ENCODE measurements at regions not wholly inside any gene's neighbourhood (a gene's known extent, or its start where the extent isn't known, plus 50 kb on each side); places are given as distances from the start of the nearest gene placed in this dataset.

DNA sequence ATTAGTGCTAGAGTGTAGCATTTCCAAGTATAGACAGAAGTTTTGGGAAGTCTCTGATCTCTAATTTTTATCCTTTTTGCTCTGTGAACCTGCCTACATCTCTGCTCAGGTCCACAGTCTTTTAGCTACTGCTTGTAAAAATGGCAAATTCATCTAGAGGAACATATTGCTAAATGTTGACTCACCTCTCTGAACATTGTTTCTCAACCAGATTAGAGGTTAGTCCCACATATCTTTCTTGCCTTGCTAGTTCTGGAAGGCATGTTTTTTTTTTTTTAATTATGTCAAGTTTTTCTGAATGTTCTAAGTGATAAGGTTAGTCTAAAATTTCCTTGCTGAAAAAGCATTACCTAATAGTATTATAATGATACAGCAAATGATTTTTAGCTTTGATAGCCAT, 2889.6 kb upstream of the PCDH20 start:
- intact Hi-C loops (cut with micrococcal nuclease), result no loop called here
- DNase-seq (ENCODE audit: low read depth, low spot score) (no peak), ATAC-seq (no peak)
- no peak overlapping the region for H3K27ac ChIP-seq (ENCODE audit: low read depth, low read length)
- H2AFZ ChIP-seq (ENCODE audit: low read depth, low read length, poor library complexity, severe bottlenecking), result no peak overlapping the region
- H3K9me2 ChIP-seq (ENCODE audit: insufficient read depth), result no peaks in the 10 kb centered on the region
- RAD21 ChIA-PET (ENCODE audit: low non-redundant PET in 1 of 2, low total read pairs in 2 of 2, uncharacterized antibody in 2 of 2, unreplicated experiment in 2 of 2), result no interaction called here
- TF ChIP-seq EZH2 (IDR thresholded peaks at IDR 0.05), result no peak
- no peak for TF ChIP-seq SP1 (IDR thresholded peaks at IDR 0.05; ENCODE audit: low read depth)
- TF ChIP-seq JUND (IDR thresholded peaks at IDR 0.05), result no peak
- no peak for TF ChIP-seq ELF1 (IDR thresholded peaks at IDR 0.05; ENCODE audit: borderline replicate concordance, low read depth)
- no peak for TF ChIP-seq ZBTB33 (IDR thresholded peaks at IDR 0.05; ENCODE audit: extremely low read depth, insufficient replicate concordance, low read length)
- TF ChIP-seq, protein P1, sequence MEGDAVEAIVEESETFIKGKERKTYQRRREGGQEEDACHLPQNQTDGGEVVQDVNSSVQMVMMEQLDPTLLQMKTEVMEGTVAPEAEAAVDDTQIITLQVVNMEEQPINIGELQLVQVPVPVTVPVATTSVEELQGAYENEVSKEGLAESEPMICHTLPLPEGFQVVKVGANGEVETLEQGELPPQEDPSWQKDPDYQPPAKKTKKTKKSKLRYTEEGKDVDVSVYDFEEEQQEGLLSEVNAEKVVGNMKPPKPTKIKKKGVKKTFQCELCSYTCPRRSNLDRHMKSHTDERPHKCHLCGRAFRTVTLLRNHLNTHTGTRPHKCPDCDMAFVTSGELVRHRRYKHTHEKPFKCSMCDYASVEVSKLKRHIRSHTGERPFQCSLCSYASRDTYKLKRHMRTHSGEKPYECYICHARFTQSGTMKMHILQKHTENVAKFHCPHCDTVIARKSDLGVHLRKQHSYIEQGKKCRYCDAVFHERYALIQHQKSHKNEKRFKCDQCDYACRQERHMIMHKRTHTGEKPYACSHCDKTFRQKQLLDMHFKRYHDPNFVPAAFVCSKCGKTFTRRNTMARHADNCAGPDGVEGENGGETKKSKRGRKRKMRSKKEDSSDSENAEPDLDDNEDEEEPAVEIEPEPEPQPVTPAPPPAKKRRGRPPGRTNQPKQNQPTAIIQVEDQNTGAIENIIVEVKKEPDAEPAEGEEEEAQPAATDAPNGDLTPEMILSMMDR (IDR thresholded peaks at IDR 0.05 in 2 of 3, conservative IDR thresholded peaks at IDR 0.05 in 1 of 3; ENCODE audit: borderline replicate concordance in 1 of 3, insufficient read depth in 1 of 3, low read depth in 2 of 3, low read length in 2 of 3), result no peak
- TF ChIP-seq SIN3A (IDR thresholded peaks at IDR 0.05; ENCODE audit: low read depth), result no peak
- TF ChIP-seq REST (IDR thresholded peaks at IDR 0.05; ENCODE audit: low read depth), result no peak
- TF ChIP-seq, protein P2, sequence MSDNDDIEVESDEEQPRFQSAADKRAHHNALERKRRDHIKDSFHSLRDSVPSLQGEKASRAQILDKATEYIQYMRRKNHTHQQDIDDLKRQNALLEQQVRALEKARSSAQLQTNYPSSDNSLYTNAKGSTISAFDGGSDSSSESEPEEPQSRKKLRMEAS (IDR thresholded peaks at IDR 0.05), result no peak
- TF ChIP-seq, protein P3, sequence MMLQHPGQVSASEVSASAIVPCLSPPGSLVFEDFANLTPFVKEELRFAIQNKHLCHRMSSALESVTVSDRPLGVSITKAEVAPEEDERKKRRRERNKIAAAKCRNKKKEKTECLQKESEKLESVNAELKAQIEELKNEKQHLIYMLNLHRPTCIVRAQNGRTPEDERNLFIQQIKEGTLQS (IDR thresholded peaks at IDR 0.05), result no peak
- no peak for TF ChIP-seq POLR2AphosphoS5 (IDR thresholded peaks at IDR 0.05; ENCODE audit: low read depth, low read length)
- TF ChIP-seq EGR1 (IDR thresholded peaks at IDR 0.05; ENCODE audit: low read depth), result no peak
- no peaks in the 10 kb centered on the region for H3K36me3 ChIP-seq (ENCODE audit: control insufficient read depth in 1 of 2, insufficient read depth in 2 of 2, low read length in 2 of 2)
- CTCF ChIA-PET, result no interaction called here
- H3K4me1 ChIP-seq (ENCODE audit: control insufficient read depth in 1 of 2, insufficient read depth in 2 of 2, low read length in 2 of 2), result no peaks in the 10 kb centered on the region
- no TSS peak for BruUV-seq (replicated peaks)
- H3K79me2 ChIP-seq (ENCODE audit: insufficient read depth, low read length), result no peaks in the 10 kb centered on the region
- no peaks in the 10 kb centered on the region for H4K20me1 ChIP-seq (ENCODE audit: insufficient read depth)
- H3K27me3 ChIP-seq (ENCODE audit: insufficient read depth, low read length), result no peaks in the 10 kb centered on the region
- H3K4me2 ChIP-seq (ENCODE audit: low read length), result no peak overlapping the region
- H3K4me3 ChIP-seq (replicated peaks in 1 of 2; ENCODE audit: low read depth in 1 of 2, low read length in 2 of 2), result no peak overlapping the region
- no peaks in the 10 kb centered on the region for H3K9me3 ChIP-seq (ENCODE audit: control insufficient read depth in 1 of 2, insufficient read depth in 1 of 2, low read depth in 1 of 2, low read length in 2 of 2)
- POLR2A ChIA-PET, result no interaction called here
- H3K9ac ChIP-seq (ENCODE audit: low read length), result no peak overlapping the region

Data from HCT116 (cell line).